Endothelial cell (in vitro differentiated cells): ENCODE measurements at regions not wholly inside any gene's neighbourhood (a gene's known extent, or its start where the extent isn't known, plus 50 kb on each side); places are given as distances from the start of the nearest gene placed in this dataset.

Source experiments
- DNase-seq: peaks from one replicate; pipeline ENCODE4 v3.0.0; 2021; ENCODE audit warnings: low spot score
- H3K27ac Mint-ChIP-seq: one replicate; pipeline ENCODE4 v1.8.0; 2021; ENCODE audit warnings: mixed read lengths, inconsistent platforms; ENCODE audit not compliant: unreplicated experiment
- H3K27me3 Mint-ChIP-seq: one replicate; pipeline ENCODE4 v1.8.0; 2021; ENCODE audit warnings: mild to moderate bottlenecking, moderate library complexity, mixed read lengths, inconsistent platforms; ENCODE audit not compliant: unreplicated experiment
- H3K36me3 Mint-ChIP-seq: one replicate; pipeline ENCODE4 v1.8.0; 2021; ENCODE audit warnings: mild to moderate bottlenecking, low read depth, mixed read lengths, inconsistent platforms; ENCODE audit not compliant: unreplicated experiment
- H3K4me1 Mint-ChIP-seq: one replicate; pipeline ENCODE4 v1.8.0; 2021; ENCODE audit warnings: mild to moderate bottlenecking, mixed read lengths, inconsistent platforms; ENCODE audit not compliant: unreplicated experiment
- H3K4me3 Mint-ChIP-seq: one replicate; pipeline ENCODE4 v1.8.0; 2021; ENCODE audit warnings: mild to moderate bottlenecking, mixed read lengths, inconsistent platforms; ENCODE audit not compliant: unreplicated experiment
- H3K9me3 Mint-ChIP-seq: one replicate; pipeline ENCODE4 v1.8.0; 2021; ENCODE audit warnings: mixed read lengths, inconsistent platforms; ENCODE audit not compliant: unreplicated experiment
- CTCF ChIP-seq: fragments of 200-600 bp; sonication (generic); IDR thresholded peaks from one replicate; pipeline ENCODE4 v1.5.0; 2021; ENCODE audit warnings: antibody characterized with exemption; ENCODE audit not compliant: unreplicated experiment

GRCh38 chr5:68028131-68028727 is 187.3 kb upstream of the PIK3R1 start:
- no peak overlapping the region for H3K4me3 Mint-ChIP-seq
- H3K36me3 Mint-ChIP-seq = no peaks in the 10 kb centered on the region
- H3K9me3 Mint-ChIP-seq = no peaks in the 10 kb centered on the region
- no peak for TF ChIP-seq CTCF
- no peaks in the 10 kb centered on the region for H3K4me1 Mint-ChIP-seq
- DNase-seq = no peak
- no peak overlapping the region for H3K27ac Mint-ChIP-seq
- H3K27me3 Mint-ChIP-seq = no peaks in the 10 kb centered on the region

- TF ChIP-seq CTCF = no peak
- no peaks in the 10 kb centered on the region for H3K27me3 Mint-ChIP-seq
- no peaks in the 10 kb centered on the region for H3K4me1 Mint-ChIP-seq
- no peak overlapping the region for H3K27ac Mint-ChIP-seq
- no peaks in the 10 kb centered on the region for H3K36me3 Mint-ChIP-seq
- H3K4me3 Mint-ChIP-seq = no peak overlapping the region
- no peaks in the 10 kb centered on the region for H3K9me3 Mint-ChIP-seq
- DNase-seq = no peak
These were observed 188.0 kb upstream of the PIK3R1 start for GRCh38 chr5:68027519-68027918.

- Mint-ChIP-seq H3K4me3 (no peak overlapping the region), H3K36me3 (no peaks in the 10 kb centered on the region), H3K27me3 (no peaks in the 10 kb centered on the region), H3K9me3 (no peaks in the 10 kb centered on the region), H3K27ac (no peak overlapping the region), H3K4me1 (no peaks in the 10 kb centered on the region)
- no peak for TF ChIP-seq CTCF
- no peak for DNase-seq
These were observed 189.3 kb upstream of the PIK3R1 start for GRCh38 chr5:68026092-68026885.

GRCh38 chr5:68024426-68024825 is 191.1 kb upstream of the PIK3R1 start:
- H3K4me3 Mint-ChIP-seq = no peak overlapping the region
- no peak for DNase-seq
- no peaks in the 10 kb centered on the region for H3K27me3 Mint-ChIP-seq
- H3K4me1 Mint-ChIP-seq = no peaks in the 10 kb centered on the region
- H3K9me3 Mint-ChIP-seq = no peaks in the 10 kb centered on the region
- H3K36me3 Mint-ChIP-seq = peaks cover 3% of the 10 kb centered on the region
- no peak overlapping the region for H3K27ac Mint-ChIP-seq
- no peak for TF ChIP-seq CTCF

GRCh38 chr5:68021916-68022315 is 193.6 kb upstream of the PIK3R1 start:
- no peaks in the 10 kb centered on the region for H3K9me3 Mint-ChIP-seq
- no peak overlapping the region for H3K27ac Mint-ChIP-seq
- H3K4me1 Mint-ChIP-seq = no peaks in the 10 kb centered on the region
- no peak overlapping the region for H3K4me3 Mint-ChIP-seq
- DNase-seq = no peak
- TF ChIP-seq CTCF = no peak
- peaks cover 3% of the 10 kb centered on the region for H3K36me3 Mint-ChIP-seq
- H3K27me3 Mint-ChIP-seq = no peaks in the 10 kb centered on the region
